NCI-H1417 (cell line): ENCODE measurements at regions not wholly inside any gene's neighbourhood (a gene's known extent, or its start where the extent isn't known, plus 50 kb on each side); places are given as distances from the start of the nearest gene placed in this dataset.

ENCODE experiments used
- DNase-seq, 3 experiments: peaks; one replicate each; lab custom pipeline; 2025; lab: John Stamatoyannopoulos, UW

DNA sequence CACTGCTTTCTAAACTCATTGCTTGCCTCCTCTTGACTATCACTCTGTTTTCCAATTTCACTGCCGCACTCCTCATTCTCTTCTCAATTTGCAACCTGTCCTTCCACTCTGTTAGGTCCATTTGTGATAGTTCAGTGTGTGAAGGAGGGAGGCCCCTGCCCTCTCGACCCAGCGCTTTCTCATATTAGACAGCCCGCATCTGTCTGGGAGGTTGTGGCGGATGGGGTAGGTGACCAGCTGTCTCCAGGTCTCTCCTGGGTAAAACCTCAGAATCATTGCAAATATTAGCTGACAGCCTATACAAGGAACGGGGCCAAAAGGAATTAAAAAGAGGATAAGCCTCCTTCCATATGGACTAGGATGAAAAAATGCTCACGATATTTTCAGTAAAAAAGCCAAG is 358.3 kb downstream of the SHQ1 start:
- DNase-seq, result no peak

DNA sequence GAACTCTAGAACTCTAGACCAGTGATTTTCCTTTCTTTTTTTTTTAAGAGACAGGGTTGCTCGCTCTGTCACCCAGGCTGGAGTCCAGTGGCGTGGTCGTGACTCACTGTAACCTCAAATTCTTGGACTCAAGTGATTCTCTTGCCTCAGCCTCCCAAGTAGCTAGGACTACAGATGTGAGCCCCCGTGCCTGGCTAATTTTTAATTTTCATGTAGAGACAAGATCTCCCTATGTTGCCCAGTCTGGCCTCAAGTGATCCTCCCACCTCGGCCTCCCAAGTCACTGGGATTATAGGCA is 359.6 kb downstream of the SHQ1 start:
- DNase-seq, result no peak

DNA sequence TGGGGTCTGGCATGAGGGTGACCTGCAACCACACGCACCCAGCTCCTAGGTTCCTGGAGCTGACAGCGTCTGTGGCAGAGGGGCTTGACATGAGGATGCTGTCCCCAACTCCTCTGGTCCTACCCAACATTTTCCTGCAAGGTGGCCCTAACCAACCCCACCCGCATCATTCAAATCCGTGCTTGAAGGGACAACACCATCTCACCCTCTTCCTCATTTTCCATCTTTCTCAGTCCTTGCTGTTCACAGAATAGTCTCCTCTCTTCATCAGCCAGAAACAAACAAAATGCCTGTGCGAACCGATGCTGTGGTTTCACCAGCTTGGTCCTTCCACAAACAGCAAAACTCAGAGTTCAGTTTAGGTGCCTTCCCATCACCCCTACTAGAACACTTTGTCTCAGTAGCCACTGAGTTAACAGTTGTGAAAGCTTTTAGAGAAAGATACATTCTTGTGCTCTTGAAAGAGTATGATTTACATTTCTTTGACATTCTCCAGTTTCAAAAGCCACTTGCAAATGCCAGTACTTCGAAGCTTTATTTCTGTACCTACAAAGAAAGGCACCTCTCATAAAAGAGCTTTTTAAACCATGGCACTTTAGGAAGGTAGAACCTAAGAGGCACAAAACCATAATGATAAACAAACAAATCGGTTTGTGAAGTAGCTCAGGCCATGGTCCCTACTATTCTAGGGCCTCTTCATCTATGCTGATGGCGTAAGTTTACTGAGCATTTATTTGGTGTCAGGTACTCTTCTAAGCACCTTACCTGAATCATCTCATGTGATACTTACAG is 360.1 kb downstream of the SHQ1 start:
- DNase-seq, result peak in 1 of 3 experiments; percentile 16

DNA sequence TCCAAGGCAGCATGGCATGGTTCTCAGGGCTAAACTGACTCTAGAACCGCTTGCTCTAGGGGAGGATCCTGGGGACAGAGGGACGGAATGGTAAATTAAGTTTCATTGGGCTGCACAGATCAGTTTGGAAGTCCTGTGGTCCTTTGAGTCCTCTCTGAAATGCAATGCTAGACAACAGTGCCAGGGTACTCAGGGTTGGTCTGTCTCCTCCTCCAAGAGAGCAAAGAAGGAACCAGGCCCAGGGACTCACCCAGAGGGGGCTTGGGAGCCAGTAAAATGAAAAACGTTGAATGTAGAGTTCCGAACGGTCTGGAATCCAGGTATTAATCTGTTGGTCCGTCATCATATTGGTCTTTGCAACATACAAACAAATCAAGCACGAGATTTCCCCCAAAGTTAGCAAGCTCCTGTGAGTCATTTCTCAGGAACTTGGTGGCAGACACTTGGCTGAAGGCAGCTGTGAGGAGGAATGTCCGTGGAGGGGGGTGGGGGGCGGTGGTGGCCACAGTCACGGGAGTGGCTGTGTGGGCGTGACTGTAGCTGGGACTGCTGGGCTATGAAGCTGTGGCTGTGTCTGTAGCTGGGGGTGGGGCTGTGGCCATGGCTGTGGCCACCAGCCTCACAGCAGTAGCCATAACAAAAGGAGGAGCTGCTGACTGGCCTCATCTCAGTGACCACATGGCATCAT is 361.0 kb downstream of the SHQ1 start:
- DNase-seq, result no peak

DNA sequence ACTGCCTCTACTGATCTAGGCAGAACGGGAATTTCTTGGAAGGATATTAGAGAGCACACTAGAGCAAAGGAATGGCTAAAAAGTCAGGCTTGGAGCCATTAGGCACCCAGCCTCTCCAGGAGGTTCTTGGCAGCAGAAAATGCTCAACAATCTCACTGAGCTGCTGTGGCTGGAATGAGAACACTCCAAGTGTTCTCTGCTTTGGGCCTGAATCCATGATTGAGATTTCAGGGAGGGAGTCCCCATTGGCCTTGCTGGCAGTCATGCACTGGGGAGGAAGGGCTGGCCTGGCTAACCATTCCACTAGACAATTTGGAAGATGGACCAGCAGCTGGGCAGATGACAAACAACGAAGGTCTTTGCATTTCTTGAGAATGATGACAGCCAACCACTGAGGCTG is 362.6 kb downstream of the SHQ1 start:
- DNase-seq, result no peak

DNA sequence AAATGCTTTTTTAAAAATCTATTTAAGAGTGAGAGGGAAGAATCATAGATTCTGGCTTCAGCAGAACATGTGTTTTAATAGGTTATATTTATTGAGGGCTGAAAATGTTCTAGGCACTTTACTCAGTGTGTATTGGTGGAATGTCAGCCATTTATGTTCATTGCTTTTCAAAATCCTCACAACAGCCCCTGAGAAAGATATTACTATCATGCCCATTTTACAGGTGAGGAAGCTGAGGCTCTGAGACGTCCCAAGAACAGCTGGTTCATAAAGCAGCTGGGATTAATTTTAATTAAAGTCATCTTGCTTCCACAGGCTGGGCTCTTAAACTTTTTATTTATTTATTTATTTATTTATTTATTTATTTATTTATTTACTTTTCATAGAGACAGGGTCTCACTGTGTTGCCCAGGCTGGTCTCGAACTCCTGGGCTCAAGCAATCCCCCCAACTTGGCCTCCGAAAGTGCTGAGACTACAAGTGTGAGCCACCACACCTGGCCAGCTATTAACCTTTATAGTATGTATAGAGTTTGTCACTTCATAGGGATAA is 364.6 kb downstream of the SHQ1 start:
- DNase-seq, result no peak

DNA sequence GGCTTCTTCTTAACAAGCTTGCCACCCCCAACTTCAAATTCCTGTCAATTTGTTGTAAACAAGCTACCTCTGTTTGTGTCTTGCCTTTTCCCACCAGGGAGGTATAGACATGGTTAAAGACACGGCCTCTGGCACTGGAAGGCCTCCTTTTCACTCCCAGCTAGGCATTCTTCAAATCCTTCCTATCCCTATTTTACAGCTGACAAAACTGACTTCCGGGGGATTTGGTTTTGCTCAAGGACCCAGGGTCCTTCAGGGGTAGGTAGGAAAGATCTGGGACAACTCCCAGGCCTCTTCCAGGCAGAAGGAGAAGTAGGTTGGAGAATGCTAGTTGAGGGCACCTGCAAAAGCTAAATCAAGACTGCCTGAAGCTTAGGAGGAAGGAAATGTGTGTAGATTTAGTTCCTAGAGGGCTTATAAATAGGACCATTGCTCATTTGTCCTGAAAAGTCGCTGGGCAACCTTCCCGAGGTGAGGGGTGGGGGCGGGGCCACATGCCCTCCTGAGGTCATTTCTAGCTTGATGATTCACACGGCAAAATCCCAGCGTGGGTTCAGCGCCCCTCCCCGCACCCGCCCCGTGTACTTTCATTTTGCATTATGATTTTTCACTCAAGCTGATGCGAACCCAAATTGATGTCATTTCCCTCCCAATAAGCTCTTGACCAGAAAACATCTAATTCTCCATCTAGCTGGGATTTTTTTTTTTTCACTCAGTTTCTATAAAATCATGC is 365.5 kb downstream of the SHQ1 start:
- DNase-seq, result peak in 2 of 3 experiments; percentile 25 to 41

DNA sequence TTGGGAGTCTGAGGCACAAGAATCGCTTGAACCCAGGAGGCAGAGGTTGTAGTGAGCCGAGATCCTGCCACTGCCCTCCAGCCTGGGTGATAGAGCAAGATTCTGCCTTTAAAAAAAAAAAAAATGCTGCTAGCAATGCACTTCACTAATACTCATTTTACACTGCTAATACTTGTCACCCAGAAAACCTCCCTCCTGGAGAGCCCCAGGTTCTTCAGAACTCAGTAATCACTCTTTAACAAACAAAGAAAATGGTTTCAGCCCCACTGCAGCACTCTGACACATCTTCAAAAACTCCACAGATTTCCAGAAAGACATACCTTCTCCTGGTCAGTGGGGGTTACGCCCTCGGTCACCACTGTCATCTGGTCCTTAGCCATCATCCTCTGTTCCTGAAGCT is 366.7 kb downstream of the SHQ1 start:
- DNase-seq, result no peak

DNA sequence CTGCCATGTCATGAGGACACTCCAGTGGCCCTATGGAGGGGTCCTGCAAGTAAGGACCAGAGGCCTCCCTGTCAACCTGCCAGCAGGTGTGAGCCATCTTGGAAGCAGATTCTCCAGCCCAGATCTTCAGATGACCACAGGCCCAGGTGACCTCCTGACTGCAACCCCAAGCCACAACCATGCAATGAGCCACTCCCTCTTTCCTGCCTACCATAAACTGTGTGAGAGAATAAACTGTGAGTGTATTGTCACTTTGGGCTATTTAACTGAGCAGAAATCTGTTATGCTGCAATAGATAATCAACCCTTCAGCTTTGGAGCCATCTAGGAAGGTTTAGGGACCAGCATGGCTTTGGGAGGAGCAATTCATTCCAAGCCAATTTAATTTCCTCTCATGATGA is 367.9 kb downstream of the SHQ1 start:
- no peak for DNase-seq

DNA sequence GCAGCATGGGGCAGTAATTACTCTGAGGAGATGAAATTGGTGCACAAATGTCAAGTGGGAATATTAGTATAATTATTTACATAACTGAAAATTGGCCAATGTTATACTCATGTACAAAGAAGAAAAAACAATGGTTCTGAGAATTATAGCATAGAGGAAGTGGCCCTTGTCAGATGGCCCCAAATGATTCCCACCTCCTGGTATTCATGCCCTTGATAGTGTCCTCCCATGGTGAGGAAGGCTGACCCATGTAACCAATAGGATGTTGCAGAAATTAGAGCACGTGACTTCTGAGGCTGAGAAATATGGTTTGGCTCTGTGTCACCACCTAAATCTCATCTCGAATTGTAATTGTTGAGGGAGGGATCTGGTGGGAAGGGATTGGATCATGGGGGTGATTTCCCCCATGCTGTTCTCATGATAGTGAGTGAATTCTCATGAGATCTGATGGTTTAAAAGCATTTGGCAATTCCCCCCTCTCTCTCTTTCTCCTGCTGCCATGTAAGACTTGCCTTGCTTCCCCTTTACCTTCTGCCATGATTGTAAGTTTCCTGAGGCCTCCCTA is 368.5 kb downstream of the SHQ1 start:
- DNase-seq, result no peak

DNA sequence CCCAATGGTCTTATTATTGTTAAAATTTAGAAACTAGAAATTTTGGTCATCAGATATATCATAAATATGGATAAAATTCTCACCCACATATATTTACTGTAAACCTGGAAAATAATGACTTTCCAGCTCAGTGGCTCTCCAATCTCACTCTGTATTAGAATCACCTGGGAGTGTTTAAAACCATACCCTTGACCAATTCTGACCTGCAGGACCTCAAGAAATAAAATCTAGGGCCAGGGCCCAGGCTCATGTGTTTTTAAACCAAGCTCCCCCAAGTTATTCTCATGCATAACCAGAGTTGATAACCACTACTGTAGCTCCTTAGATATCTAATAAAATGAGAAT is 372.1 kb downstream of the SHQ1 start:
- no peak for DNase-seq

DNA sequence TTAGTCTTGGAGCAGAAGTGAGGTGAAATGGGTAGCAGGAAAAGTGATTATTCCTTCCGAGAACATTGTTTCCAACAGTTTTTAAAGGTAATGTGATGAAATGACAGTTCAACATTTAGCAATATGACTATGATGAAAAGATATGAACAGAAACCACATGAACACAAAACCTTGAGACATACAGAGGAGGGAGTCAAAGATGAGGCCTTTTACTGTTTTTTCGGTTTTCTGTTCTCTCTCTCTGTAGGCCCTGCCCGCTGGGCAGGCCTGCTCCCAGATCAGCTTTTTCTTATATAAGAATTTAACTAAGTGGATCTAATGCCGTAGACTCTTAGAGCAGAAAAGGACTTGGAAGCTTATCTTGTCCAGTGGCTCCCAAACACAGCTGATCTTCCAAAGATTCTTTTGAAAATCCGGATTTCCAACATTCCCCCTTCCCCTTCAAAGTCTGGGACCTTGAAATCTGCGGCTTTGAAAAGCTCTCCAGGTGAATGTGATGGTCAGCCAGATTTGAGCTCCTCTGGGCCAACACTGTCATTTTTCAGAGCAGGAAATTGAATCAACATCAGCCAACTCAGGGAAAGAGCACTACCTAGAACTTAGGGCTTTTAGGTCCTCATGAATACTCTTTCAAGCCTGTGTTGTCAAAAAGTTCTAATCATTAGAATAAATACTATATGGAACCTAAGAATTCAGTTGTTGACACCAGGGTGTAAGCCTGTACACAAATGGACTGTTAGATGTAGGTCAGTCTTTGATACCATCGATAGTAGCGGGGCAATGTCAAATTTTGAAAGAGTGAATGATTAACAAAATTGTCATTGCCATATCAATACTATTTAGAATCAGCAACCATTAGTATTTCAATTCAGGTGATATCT is 372.7 kb downstream of the SHQ1 start:
- DNase-seq, result no peak

DNA sequence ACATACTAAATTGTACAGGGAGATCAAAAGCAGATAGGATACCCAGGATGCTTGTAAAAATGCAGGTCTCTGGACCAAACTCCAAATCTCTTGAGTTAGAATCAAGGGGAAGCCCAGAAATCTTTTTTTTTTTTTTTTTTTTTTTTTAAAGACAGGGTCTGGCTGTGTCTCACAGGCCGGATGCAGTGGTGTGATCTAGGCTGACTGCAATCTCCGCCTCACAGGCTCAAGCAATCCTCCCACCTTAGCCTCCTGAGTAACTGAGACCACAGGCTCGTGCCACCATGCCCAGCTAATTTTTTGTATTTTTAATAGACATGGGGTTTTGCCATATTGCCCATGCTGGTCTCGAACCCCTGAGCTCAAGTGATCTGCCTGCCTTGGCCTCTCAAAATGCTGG is 373.5 kb downstream of the SHQ1 start:
- DNase-seq, result no peak

DNA sequence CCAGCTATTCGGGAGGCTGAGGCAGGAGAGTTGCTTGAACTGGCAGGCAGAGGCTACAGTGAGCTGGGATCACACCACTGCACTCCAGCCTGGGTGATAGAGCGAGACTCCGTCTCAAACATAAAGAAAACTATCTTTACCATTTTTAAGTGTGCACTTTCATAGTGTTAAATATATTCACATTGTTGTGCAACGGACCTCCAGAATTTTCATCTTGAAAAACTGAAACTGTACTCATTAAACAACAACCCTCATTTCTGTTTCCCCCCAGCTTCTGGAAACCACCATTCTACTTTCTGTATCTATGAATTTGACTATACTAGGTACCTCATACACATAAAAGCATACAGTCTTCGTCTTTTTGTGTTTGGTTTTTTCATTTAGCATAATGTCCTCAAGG is 375.1 kb downstream of the SHQ1 start:
- no peak for DNase-seq

DNA sequence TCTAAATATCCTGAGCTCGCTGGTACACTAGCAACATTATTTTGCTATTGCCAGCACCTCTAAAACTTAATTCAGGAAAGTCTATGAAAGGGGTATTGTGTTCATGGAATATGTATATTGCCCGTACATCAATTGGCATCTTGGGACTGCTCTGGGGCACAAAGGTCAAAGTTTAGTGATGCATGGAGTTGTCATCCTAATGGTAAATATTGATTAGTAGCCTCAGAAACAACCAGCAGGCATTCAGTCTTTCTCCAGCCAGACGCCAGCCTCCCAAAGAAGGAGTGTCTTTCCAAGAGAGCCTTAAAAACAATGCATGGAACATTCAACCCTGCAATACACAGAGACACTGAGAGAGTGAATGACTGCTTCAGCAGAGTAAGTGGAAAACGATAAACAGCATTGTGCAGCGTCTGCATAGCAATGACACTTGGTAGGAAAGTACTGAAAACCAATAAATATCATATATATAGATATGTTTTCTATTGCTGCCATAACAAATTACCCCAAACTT is 377.3 kb downstream of the SHQ1 start:
- no peak for DNase-seq

DNA sequence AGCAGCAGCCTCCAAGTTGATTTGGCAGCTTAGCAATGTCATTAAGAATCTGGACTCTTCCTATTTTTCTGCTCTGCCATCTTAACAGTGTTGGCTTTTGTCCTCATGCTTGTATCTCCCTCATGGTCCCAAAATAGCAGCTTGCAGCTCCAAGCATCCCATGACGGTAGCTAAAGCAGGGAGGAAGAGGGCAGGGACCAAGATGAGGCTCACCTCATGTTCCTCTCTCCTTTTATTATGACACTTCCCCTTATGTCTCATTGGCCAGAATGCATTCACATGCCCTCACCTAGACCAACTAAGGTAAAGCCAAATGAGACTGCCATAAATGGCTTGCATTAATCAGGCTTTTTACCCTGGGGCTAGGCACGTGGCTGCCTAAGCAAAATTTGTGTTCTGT is 382.4 kb downstream of the SHQ1 start:
- DNase-seq, result no peak

DNA sequence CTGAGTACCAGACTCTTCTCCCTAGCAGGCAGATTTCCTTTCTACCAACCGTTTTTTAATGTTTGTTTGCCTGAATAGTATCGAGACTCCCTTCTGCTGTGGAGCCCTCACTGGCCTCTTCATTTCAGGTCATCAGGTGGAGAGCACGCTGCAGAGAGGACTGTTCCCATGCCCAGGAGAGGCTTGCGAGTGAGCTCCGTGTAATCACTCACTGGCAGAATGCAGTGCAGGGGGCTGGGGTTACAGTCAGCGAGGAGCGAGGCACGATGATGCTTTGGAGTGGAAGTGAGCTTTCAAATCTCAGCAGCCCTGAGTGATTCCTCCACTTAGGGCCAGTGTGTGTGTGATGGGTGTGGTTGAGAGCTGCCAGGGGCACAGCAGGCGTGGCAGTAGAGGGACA is 385.2 kb downstream of the SHQ1 start:
- DNase-seq, result no peak

DNA sequence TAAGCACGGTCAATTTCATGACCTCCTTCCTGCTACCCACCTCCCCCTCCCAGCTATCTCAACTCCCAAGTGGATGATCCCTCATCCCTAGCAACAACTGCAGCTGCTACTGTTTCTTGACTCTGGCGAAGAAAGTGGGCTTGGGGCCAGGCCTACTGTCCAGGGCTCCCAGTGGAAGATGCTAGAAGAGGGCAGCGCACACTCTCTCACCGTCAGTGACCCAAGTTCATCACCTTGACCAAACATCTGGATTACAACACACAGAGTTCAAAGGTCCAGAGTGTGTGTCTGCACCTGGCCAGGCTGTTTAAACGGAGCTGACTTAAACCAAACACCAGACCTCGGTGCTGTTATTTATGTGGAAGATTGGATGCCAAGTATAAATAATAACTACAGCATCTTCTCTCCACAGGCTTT is 385.6 kb downstream of the SHQ1 start:
- no peak for DNase-seq

DNA sequence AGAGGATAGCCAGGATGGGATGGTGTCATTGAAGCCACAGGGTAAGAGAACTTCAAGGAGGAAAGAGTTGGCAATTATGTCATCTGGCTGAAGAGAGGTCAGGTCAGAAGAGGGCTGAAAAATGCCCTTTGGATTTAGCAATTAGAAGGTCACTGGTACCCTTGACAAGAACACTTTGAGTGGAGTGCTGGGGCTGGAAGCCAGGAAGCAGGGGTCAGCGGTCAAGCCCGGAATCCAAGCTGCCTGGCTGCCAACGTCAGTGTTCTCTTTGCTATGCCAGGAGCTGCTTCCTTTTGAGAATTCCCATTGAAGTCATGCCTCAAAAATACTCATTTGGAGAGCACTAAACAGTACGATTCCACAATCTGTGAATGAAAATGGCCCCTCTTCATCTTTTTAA is 386.5 kb downstream of the SHQ1 start:
- DNase-seq, result no peak

DNA sequence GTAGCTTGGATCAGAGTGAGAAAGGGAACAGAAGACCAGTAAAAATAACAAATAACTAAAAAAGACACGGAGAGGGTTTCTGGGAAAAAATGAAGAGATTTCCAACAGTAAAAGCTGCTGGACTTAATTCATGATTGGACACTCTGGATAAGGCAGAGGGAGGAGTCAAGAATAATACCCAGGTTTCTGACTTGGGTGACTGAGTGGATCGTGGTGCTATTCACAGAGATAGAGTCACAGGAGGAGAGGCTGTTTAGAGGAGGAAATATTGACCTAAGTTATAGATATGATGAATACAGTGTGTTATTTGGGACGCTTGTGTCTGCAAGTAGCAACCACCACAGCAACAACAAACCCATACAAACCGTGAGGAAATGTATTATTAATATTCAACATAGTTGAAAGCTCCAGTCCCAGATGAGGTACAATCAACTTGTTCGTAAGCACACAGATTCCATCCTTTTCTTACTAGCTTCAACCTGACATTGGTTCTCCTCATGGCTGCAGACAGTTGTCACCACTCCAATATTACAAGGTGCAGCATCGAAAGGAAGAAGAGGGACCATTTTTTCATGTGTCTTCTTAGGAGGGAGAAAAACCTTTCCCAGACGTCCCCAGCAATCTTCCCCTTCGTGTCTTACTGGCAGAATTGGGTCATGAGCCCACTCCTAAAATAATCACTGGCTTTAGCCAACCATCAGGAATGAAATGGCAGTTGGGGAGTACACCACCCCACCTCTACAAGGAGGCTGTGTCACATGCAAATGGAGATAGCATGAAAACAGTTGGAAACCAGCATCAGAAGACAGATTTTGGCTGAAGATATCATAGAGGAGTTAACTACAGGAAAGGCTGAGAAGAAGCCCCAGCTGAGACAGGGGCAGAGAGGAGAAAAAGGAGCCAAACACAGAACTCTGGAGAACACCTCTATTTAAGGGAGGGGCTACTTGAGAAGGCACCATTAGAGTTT is 387.8 kb downstream of the SHQ1 start:
- DNase-seq, result no peak
